Tibial nerve (tissue), 4 donors: ENCODE measurements at regions not wholly inside any gene's neighbourhood (a gene's known extent, or its start where the extent isn't known, plus 50 kb on each side); places are given as distances from the start of the nearest gene placed in this dataset.

Experiments used
- EP300 ChIP-seq, 2 donors: sonication (generic); formaldehyde crosslinking; IDR thresholded peaks; one replicate each; pipeline ENCODE4 v1.6.1; 2017; ENCODE audit warnings: antibody characterized with exemption in 2 of 2, mild to moderate bottlenecking in 1 of 2
- TF ChIP-seq, protein P1 (sequence below), 5 experiments: fragments of 200-600 bp in 3 of 5; fragments of 450-650 bp in 2 of 5; sonication (generic) in 3 of 5; IDR thresholded peaks; one replicate each; pipeline ENCODE4 v1.5.1; 2016 to 2019; ENCODE audit warnings: antibody characterized with exemption in 5 of 5, mild to moderate bottlenecking in 3 of 5, moderate library complexity in 2 of 5

GRCh38 chr10:83225781-83226180 lies 913.5 kb upstream of the GHITM start:
- TF ChIP-seq, protein P1, sequence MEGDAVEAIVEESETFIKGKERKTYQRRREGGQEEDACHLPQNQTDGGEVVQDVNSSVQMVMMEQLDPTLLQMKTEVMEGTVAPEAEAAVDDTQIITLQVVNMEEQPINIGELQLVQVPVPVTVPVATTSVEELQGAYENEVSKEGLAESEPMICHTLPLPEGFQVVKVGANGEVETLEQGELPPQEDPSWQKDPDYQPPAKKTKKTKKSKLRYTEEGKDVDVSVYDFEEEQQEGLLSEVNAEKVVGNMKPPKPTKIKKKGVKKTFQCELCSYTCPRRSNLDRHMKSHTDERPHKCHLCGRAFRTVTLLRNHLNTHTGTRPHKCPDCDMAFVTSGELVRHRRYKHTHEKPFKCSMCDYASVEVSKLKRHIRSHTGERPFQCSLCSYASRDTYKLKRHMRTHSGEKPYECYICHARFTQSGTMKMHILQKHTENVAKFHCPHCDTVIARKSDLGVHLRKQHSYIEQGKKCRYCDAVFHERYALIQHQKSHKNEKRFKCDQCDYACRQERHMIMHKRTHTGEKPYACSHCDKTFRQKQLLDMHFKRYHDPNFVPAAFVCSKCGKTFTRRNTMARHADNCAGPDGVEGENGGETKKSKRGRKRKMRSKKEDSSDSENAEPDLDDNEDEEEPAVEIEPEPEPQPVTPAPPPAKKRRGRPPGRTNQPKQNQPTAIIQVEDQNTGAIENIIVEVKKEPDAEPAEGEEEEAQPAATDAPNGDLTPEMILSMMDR (IDR thresholded peaks at IDR 0.05) = no peak
- no peak for TF ChIP-seq EP300 (IDR thresholded peaks at IDR 0.05)
